Endothelial cell of umbilical vein (primary cell): ENCODE measurements at regions not wholly inside any gene's neighbourhood (a gene's known extent, or its start where the extent isn't known, plus 50 kb on each side); places are given as distances from the start of the nearest gene placed in this dataset.

Experiments
- BruUV-seq: library from RNA; stranded (reverse); fragments of 400-500 nt; replicated peaks from 2 replicates; lab custom pipeline; 2021; lab: Mats Ljungman, UMichigan
- CTCF ChIA-PET: fragments of 300-600, 350-600 bp; sonication (Branson Sonifier 250); formaldehyde crosslinking; loops from one replicate; lab custom pipeline; 2021; ENCODE audit warnings: antibody characterized with exemption, inconsistent platforms; lab: Charles Lee
- POLR2A ChIA-PET: fragments of 300-600, 350-600 bp; sonication (Branson Sonifier 250); formaldehyde crosslinking; loops from one replicate; lab custom pipeline; 2021; ENCODE audit warnings: antibody characterized with exemption, inconsistent platforms; lab: Charles Lee
- DNase-seq: peaks from one replicate; pipeline ENCODE4 v3.0.0-alpha.2; 2011; ENCODE audit warnings: low read depth, low spot score
- FAIRE-seq: peaks from 2 replicates; lab custom pipeline; 2011; peaks lifted over from hg19 to GRCh38; lab: Jason Lieb, UNC
- H2AFZ ChIP-seq: 2 replicates; pipeline ENCODE4 v1.6.0; 2012; ENCODE audit warnings: low read depth, low read length, control low read depth, inconsistent platforms
- H3K27ac ChIP-seq: 2 replicates; pipeline ENCODE4 v1.5.1; 2011; ENCODE audit warnings: low read depth, mild to moderate bottlenecking, control low read depth, low read length, moderate library complexity; ENCODE audit not compliant: insufficient read depth
- H3K27me3 ChIP-seq, 2 experiments: 2 replicates each; pipeline versions ENCODE4 v1.6.0 to v1.6.1; 2011; ENCODE audit warnings: low read length in 2 of 2, mixed read lengths in 1 of 2; ENCODE audit not compliant: control insufficient read depth in 2 of 2, insufficient read depth in 2 of 2
- H3K36me3 ChIP-seq, 2 experiments: 2 replicates in 1 of 2; 3 replicates in 1 of 2; pipeline ENCODE4 v1.5.1; 2011; ENCODE audit warnings: low read length in 2 of 2, mild to moderate bottlenecking in 1 of 2, moderate library complexity in 1 of 2; ENCODE audit not compliant: control insufficient read depth in 2 of 2, insufficient read depth in 2 of 2; ENCODE audit errors: extremely low read depth in 1 of 2
- H3K4me1 ChIP-seq: 3 replicates; pipeline ENCODE4 v1.5.1; 2011; ENCODE audit warnings: mild to moderate bottlenecking, low read length; ENCODE audit not compliant: control insufficient read depth, insufficient read depth; ENCODE audit errors: extremely low read depth
- H3K4me2 ChIP-seq: 2 replicates; pipeline ENCODE4 v1.6.1; 2011; ENCODE audit warnings: low read length, control low read depth, mixed read lengths; ENCODE audit not compliant: insufficient read depth
- H3K4me3 ChIP-seq, 3 experiments: fragments of 200-600 bp in 1 of 3; sonication (generic), shearing (Covaris generic) in 1 of 3; replicated peaks in 1 of 3; 2 replicates each; pipeline ENCODE4 v1.5.1; 2011 to 2016; ENCODE audit warnings: control low read depth in 3 of 3, low read length in 3 of 3, mild to moderate bottlenecking in 2 of 3, inconsistent platforms in 1 of 3, low read depth in 1 of 3, moderate library complexity in 1 of 3; ENCODE audit not compliant: insufficient read depth in 1 of 3
- H3K79me2 ChIP-seq: 2 replicates; pipeline ENCODE4 v1.6.0; 2012; ENCODE audit warnings: low read length, inconsistent platforms; ENCODE audit not compliant: control insufficient read depth, insufficient read depth
- H3K9ac ChIP-seq: replicated peaks from 2 replicates; pipeline ENCODE3; 2011; ENCODE audit warnings: low read length, control low read depth; ENCODE audit not compliant: insufficient read depth; ENCODE audit errors: extremely low read depth
- H3K9me1 ChIP-seq: replicated peaks from 3 replicates; pipeline ENCODE4 v1.6.0; 2011; ENCODE audit warnings: mild to moderate bottlenecking, low read length; ENCODE audit not compliant: control insufficient read depth, insufficient read depth; ENCODE audit errors: extremely low read depth
- H3K9me3 ChIP-seq: replicated peaks from 2 replicates; pipeline ENCODE4 v1.5.1; 2012; ENCODE audit warnings: low read length, inconsistent platforms; ENCODE audit not compliant: control insufficient read depth, insufficient read depth
- H4K20me1 ChIP-seq: replicated peaks from 2 replicates; pipeline ENCODE3; 2011; ENCODE audit warnings: mild to moderate bottlenecking, low read length; ENCODE audit not compliant: control insufficient read depth, insufficient read depth; ENCODE audit errors: extremely low read depth
- EZH2 ChIP-seq: IDR thresholded peaks from 2 replicates; pipeline ENCODE4 v1.6.1; 2012; ENCODE audit warnings: borderline replicate concordance, low read depth, mild to moderate bottlenecking, moderate library complexity, low read length, inconsistent platforms; ENCODE audit not compliant: severe bottlenecking
- FOS ChIP-seq: IDR thresholded peaks from 2 replicates; pipeline ENCODE4 v1.6.1; 2011; ENCODE audit warnings: mild to moderate bottlenecking, low read length, moderate library complexity, borderline replicate concordance; ENCODE audit not compliant: insufficient read depth
- GATA2 ChIP-seq: IDR thresholded peaks from 2 replicates; pipeline ENCODE4 v1.7.0; 2011; ENCODE audit warnings: low read depth, mild to moderate bottlenecking, moderate library complexity, mixed read lengths, low read length; ENCODE audit not compliant: insufficient read length, insufficient read depth
- JUN ChIP-seq: IDR thresholded peaks from 2 replicates; pipeline ENCODE4 v1.6.1; 2011; ENCODE audit warnings: borderline replicate concordance, low read depth; ENCODE audit not compliant: insufficient read length, insufficient read depth
- MAX ChIP-seq: IDR thresholded peaks from 2 replicates; pipeline ENCODE4 v1.6.1; 2011; ENCODE audit not compliant: insufficient read depth, insufficient read length
- MYC ChIP-seq: IDR thresholded peaks from one replicate; pipeline ENCODE4 v1.6.1; 2011; ENCODE audit warnings: mild to moderate bottlenecking, low read depth, low read length
- POLR2A ChIP-seq: IDR thresholded peaks from 2 replicates; pipeline ENCODE4 v1.6.1; 2012; ENCODE audit warnings: low read depth, mild to moderate bottlenecking, control low read depth, low read length
- POLR2AphosphoS5 ChIP-seq: IDR thresholded peaks from 2 replicates; pipeline ENCODE4 v1.6.1; 2012; ENCODE audit warnings: low read depth, mild to moderate bottlenecking, control low read depth, low read length, moderate library complexity; ENCODE audit not compliant: insufficient read depth
- dilution Hi-C: fragments of 300-500 bp; cut with MboI; formaldehyde crosslinking; loops from one replicate; pipeline ENCODE4 v1.15.0; 2019; ENCODE audit warnings: low sequenced_read_pairs; ENCODE audit not compliant: extremely low pct_ligation_motif_present
- intact Hi-C: fragments of 100-400 bp; cut with micrococcal nuclease; formaldehyde crosslinking; loops from one replicate; pipeline ENCODE4 v1.10.0; 2022
- TF ChIP-seq, protein P1 (sequence below), 2 donors: IDR thresholded peaks; 1 replicate in 1 of 2; 2 replicates in 1 of 2; pipeline ENCODE4 v1.5.1; 2011; ENCODE audit warnings: low read length in 2 of 2, mild to moderate bottlenecking in 2 of 2, moderate library complexity in 2 of 2, control low read depth in 1 of 2, inconsistent platforms in 1 of 2, low read depth in 1 of 2; ENCODE audit not compliant: insufficient read depth in 1 of 2; ENCODE audit errors: extremely low read depth in 1 of 2

GRCh38 chr17:77316651-77317050, 175.9 kb downstream of the SEC14L1 start:
- dilution Hi-C loops (no loop called here), intact Hi-C loops (no loop called here)
- FAIRE-seq, result no peak
- Histone ChIP-seq H3K27me3 (no peaks in the 10 kb centered on the region), H3K9me3 (no peaks in the 10 kb centered on the region), H3K27ac (no peak overlapping the region), H3K9ac (no peak overlapping the region), H3K4me3 (no peak overlapping the region), H4K20me1 (no peaks in the 10 kb centered on the region), H3K79me2 (no peaks in the 10 kb centered on the region), H3K4me1 (peaks cover 19% of the 10 kb centered on the region), H2AFZ (no peak overlapping the region), H3K4me2 (no peak overlapping the region), H3K9me1 (no peaks in the 10 kb centered on the region), H3K36me3 (no peaks in the 10 kb centered on the region)
- DNase-seq, result no peak
- ChIA-PET CTCF (interaction anchor here (0.6 to 0.7 kb wide), 2 partner anchors 14 to 89 kb away, joined by 3 read pairs; no protein-coding TSS in a partner anchor), POLR2A (no interaction called here)
- no TSS peak for BruUV-seq
- no peak for TF ChIP-seq POLR2A
- TF ChIP-seq POLR2AphosphoS5, result no peak
- TF ChIP-seq MYC, result no peak
- no peak for TF ChIP-seq GATA2
- TF ChIP-seq, protein P1, sequence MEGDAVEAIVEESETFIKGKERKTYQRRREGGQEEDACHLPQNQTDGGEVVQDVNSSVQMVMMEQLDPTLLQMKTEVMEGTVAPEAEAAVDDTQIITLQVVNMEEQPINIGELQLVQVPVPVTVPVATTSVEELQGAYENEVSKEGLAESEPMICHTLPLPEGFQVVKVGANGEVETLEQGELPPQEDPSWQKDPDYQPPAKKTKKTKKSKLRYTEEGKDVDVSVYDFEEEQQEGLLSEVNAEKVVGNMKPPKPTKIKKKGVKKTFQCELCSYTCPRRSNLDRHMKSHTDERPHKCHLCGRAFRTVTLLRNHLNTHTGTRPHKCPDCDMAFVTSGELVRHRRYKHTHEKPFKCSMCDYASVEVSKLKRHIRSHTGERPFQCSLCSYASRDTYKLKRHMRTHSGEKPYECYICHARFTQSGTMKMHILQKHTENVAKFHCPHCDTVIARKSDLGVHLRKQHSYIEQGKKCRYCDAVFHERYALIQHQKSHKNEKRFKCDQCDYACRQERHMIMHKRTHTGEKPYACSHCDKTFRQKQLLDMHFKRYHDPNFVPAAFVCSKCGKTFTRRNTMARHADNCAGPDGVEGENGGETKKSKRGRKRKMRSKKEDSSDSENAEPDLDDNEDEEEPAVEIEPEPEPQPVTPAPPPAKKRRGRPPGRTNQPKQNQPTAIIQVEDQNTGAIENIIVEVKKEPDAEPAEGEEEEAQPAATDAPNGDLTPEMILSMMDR (IDR thresholded peaks at IDR 0.05; ENCODE audit: extremely low read depth in 1 of 2, insufficient read depth in 1 of 2, low read depth in 1 of 2, low read length in 2 of 2), result no peak
- TF ChIP-seq JUN, result no peak
- TF ChIP-seq EZH2, result no peak
- no peak for TF ChIP-seq FOS
- no peak for TF ChIP-seq MAX
